ENCODE measurements at regions not wholly inside any gene's neighbourhood (a gene's known extent, or its start where the extent isn't known, plus 50 kb on each side); places are given as distances from the start of the nearest gene placed in this dataset.

GRCh38 chr12:97182769-97183168 is 275.7 kb downstream of the NEDD1 start:
- DNase-seq, result no peak

DNA sequence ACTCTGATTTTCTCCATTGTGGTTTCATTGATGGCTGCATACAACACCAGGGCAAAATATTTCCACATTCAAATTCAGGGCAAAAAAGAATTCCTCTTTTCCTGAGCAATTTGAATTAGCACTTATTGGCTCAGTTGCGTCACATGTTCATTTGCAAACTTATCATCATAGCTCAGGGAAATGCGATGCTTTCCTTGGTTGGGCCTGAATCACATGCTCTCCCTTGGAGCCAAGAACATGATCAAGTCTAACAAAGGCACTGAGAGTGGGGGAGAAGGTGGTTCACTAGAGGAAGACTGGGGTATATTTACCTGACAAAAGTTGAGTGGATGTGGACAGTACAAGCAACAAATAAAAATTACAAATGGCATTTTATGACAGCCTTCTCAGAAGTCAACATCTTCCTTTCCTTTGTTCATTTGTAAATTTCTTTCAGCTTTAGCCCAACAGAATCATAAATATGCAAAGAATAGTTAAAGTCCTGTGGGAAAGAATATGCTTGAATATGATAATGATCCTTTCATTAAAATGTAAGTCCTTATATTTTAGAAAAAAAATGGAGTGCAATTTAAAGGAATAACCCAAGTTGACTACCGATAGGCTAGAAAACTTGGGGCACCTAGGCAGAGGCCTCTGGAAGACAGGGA is 277.2 kb downstream of the NEDD1 start:
- no peak for DNase-seq

- no peak for DNase-seq
Measured at GRCh38 chr12:97185567-97185966, 277.0 kb upstream of the RMST start.

GRCh38 chr12:97194546-97194945 is 268.1 kb upstream of the RMST start:
- no peak for DNase-seq

DNA sequence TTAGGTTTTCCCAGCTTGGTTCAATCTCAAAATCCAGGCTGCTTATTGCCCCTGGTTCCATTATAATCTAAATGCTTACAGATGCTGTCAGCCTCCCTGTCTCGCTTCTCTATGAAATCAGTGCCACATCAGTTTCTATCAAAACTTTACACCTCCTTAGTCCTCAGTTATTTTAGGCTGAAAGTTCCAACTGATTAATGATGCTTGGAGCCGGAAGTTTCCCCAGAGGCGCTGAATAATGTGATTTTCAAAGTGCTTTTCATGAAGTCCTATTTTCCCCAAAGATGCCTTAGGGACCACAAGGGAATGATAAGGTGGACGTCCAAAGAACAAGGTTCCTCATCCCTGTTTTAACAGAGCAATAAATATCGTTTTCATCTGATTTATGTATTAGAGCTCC is 262.4 kb upstream of the RMST start:
- no peak for DNase-seq

- no peak for DNase-seq
Measured at GRCh38 chr12:97203408-97203807, 259.2 kb upstream of the RMST start.

GRCh38 chr12:97209997-97210396 is 252.6 kb upstream of the RMST start:
- no peak for DNase-seq

DNA sequence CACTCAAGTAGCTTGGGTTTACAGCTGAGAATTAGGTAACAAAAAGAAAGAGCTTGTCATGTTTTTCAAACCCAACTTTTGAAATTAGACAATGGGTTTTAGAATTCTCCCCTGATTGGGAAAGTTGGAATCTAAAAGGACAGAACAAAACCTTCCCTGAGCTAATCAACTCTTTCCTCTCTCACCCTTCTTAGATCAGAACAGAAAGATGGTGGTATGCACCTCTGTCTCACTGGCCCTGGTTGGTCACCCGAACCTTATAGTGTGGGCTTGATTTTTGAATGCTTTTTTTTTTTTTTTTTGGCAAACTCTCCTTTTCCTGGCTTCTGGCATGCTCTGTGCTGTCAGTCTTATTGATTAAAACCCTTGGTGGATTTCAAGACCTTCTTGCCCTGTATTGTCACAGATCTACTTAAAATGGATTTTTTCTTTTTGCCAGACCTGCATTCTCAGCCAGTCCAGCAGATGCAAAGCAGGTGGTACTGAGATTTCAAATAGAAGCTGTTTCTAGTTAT is 251.1 kb upstream of the RMST start:
- DNase-seq, result no peak

GRCh38 chr12:97216848-97217247 is 245.8 kb upstream of the RMST start:
- no peak for DNase-seq

GRCh38 chr12:97222391-97222790 is 240.2 kb upstream of the RMST start:
- no peak for DNase-seq

- DNase-seq, result no peak
Measured at GRCh38 chr12:97223419-97223818, 239.2 kb upstream of the RMST start.

DNA sequence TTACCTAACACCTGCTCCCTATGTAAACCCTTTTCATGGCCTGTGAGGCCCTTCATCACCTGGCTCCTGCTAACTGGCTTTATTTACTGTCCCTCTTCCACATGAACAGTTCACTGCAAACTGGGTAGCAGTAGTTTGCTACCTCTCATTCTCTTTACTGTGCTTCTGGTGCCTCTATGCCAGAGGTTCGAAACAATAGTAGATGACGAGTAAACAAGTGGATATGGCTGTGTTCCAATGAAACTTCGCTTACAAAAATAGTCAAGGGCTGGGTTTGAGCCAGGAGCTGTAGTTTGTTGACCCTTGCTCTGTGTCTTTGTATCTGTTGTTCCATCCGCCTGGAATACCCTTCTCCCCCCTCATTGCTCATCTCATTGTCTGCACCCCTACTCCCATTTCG is 233.6 kb upstream of the RMST start:
- no peak for DNase-seq

DNA sequence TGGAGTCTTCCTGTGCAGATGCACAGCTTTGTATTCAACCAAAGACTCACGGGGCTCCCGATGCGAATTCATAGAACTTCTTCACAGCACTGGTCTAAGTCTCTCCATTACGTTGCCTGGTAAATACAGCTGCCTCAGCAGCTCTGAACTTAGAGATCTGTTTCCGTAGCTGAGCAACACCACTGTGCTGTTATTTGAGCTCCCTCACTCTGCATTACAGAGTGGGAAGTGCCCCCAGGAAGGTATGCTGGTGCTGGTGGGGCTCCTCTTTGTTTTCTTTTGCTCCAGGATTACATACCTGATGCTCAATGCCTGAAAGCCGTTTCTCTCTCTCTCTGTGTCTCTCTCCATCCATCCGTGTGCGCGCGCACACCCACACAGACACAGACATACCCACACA is 227.5 kb upstream of the RMST start:
- no peak for DNase-seq

- DNase-seq, result no peak
Measured at GRCh38 chr12:97246368-97246767, 216.2 kb upstream of the RMST start.

DNA sequence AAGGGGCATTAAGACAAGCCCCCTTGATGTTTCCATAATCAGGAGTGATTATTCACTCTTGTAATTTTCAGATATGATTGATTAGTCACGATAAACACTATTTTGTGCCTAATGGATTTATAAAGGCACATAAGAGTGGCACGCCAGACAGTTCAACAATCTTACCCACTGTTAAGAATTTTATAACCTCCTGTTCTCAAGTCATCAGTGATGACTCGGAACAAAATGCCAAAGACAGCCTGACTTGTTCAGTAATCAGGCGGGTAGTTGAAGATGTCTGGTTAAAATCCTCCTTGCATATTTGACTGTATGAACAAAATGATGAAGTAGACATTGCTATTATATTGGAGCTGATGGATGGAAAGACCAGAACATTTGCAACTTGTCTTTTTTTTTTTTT is 212.1 kb upstream of the RMST start:
- no peak for DNase-seq

GRCh38 chr12:97257726-97258125 is 204.9 kb upstream of the RMST start:
- no peak for DNase-seq

- DNase-seq, result no peak
Measured at GRCh38 chr12:97259098-97259497, 203.5 kb upstream of the RMST start.

DNA sequence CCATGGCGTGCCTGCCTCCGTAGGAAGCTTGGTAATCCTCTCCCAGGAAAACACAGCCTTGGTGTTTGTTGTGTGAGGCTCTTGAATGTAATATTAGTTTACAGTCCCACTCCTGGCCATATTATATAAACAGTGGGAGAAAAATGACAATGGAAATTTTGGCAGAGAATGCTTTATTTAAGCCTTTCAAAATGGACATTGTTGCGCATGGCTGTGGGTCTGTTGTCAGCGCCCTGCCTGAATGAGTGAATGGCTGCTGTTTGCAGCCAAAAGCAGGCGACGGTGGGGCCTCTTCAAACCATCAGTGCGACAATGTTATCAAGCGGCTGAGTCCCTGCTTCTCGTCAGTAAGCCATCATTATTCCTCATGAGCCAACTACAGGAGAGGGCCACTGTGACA is 201.8 kb upstream of the RMST start:
- DNase-seq, result no peak

DNA sequence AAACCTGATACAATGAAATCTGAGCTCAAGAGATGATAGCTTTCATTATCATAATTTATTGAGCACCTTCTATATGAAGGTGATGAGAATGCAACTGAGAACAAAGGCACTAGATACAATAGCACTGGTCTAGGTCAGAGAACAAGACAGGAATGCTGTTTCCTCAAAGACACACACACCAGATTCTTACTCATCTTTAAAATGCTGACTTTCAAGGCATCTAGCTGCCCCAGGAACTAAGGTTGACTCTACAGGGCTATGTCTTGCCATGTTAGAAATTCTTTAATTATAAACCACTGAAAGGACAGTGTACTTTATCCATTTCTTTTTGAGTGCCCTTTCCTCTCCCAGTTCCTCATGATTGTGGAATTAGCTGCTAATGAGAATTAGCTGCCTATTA is 195.4 kb upstream of the RMST start:
- no peak for DNase-seq

- DNase-seq, result no peak
Measured at GRCh38 chr12:97267594-97268202, 194.9 kb upstream of the RMST start.

DNA sequence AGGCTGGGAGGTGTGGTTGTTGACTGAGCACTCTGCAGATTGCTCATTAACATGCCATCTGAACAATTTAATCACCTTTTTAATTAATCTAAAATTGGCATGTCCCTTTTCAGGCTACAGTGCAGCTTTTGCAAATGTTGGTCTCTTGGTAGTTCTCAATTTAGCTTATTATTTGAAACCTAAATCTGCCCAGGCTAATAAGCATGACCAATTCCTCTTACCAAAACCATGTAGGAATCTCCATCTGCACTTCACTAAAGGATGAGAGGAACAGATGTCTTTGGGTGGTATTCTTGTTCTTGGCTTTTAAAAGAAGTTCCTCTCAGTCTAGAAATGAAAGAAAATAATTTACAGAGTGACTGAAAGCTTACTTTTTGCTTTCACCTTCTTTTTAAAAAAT is 190.1 kb upstream of the RMST start:
- DNase-seq, result no peak

DNA sequence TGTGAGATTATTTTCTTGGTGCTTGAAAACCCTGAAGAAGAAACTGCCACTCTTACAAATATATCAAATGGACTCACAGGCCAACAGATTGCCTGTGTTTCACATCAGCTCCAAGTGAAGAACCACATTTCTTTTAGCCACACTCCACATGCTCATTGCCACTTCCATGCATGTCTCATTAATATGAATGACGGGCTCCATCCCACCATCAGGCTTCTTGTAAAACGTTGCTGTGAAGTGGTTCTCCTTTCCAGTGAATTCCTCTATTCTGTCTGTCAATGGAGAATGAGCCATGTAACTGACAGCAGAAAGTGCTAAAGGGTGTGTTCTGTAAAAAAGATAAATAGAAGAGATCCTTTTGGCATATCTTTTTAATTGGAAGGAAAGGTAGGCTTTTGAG is 188.2 kb upstream of the RMST start:
- no peak for DNase-seq

- no peak for DNase-seq
Measured at GRCh38 chr12:97275256-97275655, 187.3 kb upstream of the RMST start.

GRCh38 chr12:97275728-97276590 is 186.6 kb upstream of the RMST start:
- no peak for DNase-seq

Measured in CD4-positive, alpha-beta T cell treated with Interferon gamma for 1 hour (primary cell).